Astrocyte of the spinal cord (primary cell): ENCODE measurements at regions not wholly inside any gene's neighbourhood (a gene's known extent, or its start where the extent isn't known, plus 50 kb on each side); places are given as distances from the start of the nearest gene placed in this dataset.

Experiments used
- DNase-seq: peaks from one replicate; pipeline ENCODE4 v3.0.0; 2011; ENCODE audit warnings: low read depth, low spot score
- H3K4me3 ChIP-seq: 2 replicates; pipeline ENCODE4 v1.5.1; 2011; ENCODE audit warnings: low read depth, mild to moderate bottlenecking, low read length, moderate library complexity
- CTCF ChIP-seq: IDR thresholded peaks from 2 replicates; pipeline ENCODE4 v1.5.1; 2012; ENCODE audit warnings: low read depth, mild to moderate bottlenecking, low read length, inconsistent platforms
- in situ Hi-C: cut with HindIII; loops from 2 replicates; pipeline ENCODE4 v1.10.0; 2017; ENCODE audit warnings: low sequenced_read_pairs

GRCh38 chr4:161203865-161204264 is 959.9 kb downstream of the FSTL5 start:
- no peak for DNase-seq
- TF ChIP-seq CTCF = no peak
- in situ Hi-C loops = no loop called here
- H3K4me3 ChIP-seq = no peak overlapping the region

GRCh38 chr4:161197912-161198311 is 965.9 kb downstream of the FSTL5 start:
- H3K4me3 ChIP-seq = no peak overlapping the region
- TF ChIP-seq CTCF = no peak
- in situ Hi-C loops = no loop called here
- DNase-seq = no peak

GRCh38 chr4:161197474-161197873 is 966.3 kb downstream of the FSTL5 start:
- in situ Hi-C loops = no loop called here

GRCh38 chr4:161189286-161190134 is 974.3 kb downstream of the FSTL5 start:
- peak; percentile 55 for DNase-seq
- in situ Hi-C loops = no loop called here

More at GRCh38 chr4:161197474-161197873, 966.3 kb downstream of the FSTL5 start:
- no peak overlapping the region for H3K4me3 ChIP-seq
- no peak for DNase-seq
- no peak for TF ChIP-seq CTCF

GRCh38 chr4:161188578-161188977 is 975.2 kb downstream of the FSTL5 start:
- no peak for DNase-seq
- in situ Hi-C loops = no loop called here
- TF ChIP-seq CTCF = no peak
- H3K4me3 ChIP-seq = no peak overlapping the region

More at GRCh38 chr4:161189286-161190134, 974.3 kb downstream of the FSTL5 start:
- no peak for TF ChIP-seq CTCF
- H3K4me3 ChIP-seq = no peak overlapping the region

- no peak for DNase-seq
These were observed 976.2 kb downstream of the FSTL5 start for GRCh38 chr4:161187569-161187968.

More at GRCh38 chr4:161187569-161187968, 976.2 kb downstream of the FSTL5 start:
- TF ChIP-seq CTCF = no peak
- no peak overlapping the region for H3K4me3 ChIP-seq
- in situ Hi-C loops = no loop called here
